ENCODE measurements at regions not wholly inside any gene's neighbourhood (a gene's known extent, or its start where the extent isn't known, plus 50 kb on each side); places are given as distances from the start of the nearest gene placed in this dataset.

DNA sequence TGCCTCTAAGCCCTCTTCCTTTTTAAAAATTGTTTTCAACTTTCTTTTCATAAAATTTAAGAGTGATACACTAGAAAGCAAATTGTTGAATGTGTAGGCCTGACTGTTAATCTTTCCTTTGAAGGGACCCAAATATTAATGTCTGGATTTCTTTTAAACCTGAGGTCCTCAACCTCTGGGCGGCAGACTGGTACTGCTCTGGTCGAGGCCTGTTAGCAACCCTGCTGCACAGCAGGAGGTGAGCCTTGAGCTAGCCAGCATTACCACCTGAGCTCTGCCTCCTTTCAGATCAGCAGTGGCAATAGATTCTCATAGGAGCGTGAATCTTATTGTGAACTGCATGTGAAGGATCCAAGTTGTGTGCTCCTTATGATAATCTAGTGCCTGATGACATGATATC, 191.2 kb downstream of the MANEA start:
- 31 to 37% methylated on average over 3 of the region's 3 CpGs for WGBS, 2 donors
- Histone ChIP-seq H3K9me3 (no peaks in the 10 kb centered on the region), H3K36me3 (no peaks in the 10 kb centered on the region), H3K4me1 (no peaks in the 10 kb centered on the region), H3K27ac (no peak overlapping the region), H3K27me3 (no peaks in the 10 kb centered on the region), H3K4me3 (no peak overlapping the region)
- no peak for DNase-seq (ENCODE audit: low spot score in 2 of 2)
- TF ChIP-seq POLR2A (IDR thresholded peaks at IDR 0.05) (no peak), EP300 (IDR thresholded peaks at IDR 0.05) (no peak)
- TF ChIP-seq, protein P1, sequence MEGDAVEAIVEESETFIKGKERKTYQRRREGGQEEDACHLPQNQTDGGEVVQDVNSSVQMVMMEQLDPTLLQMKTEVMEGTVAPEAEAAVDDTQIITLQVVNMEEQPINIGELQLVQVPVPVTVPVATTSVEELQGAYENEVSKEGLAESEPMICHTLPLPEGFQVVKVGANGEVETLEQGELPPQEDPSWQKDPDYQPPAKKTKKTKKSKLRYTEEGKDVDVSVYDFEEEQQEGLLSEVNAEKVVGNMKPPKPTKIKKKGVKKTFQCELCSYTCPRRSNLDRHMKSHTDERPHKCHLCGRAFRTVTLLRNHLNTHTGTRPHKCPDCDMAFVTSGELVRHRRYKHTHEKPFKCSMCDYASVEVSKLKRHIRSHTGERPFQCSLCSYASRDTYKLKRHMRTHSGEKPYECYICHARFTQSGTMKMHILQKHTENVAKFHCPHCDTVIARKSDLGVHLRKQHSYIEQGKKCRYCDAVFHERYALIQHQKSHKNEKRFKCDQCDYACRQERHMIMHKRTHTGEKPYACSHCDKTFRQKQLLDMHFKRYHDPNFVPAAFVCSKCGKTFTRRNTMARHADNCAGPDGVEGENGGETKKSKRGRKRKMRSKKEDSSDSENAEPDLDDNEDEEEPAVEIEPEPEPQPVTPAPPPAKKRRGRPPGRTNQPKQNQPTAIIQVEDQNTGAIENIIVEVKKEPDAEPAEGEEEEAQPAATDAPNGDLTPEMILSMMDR (IDR thresholded peaks at IDR 0.05): no peak

DNA sequence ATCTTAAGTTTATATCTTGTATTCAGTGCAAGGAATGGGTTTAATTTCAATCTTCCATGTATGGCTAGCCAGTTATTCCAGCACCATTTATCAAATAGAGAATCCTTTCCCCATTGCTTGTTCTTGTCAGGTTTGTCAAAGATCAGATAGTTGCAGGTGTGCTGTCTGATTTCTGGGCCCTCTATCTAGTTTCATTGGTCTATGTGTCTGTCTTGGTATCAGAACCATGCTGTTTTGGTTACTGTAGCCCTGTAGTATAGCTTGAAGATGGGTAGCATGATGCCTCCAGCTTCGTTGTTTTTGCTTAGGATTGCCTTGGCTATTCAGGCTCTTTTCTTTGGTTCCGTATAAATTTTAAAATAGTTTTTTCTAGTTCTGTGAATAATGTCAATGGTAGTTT, 200.0 kb downstream of the MANEA start:
- Histone ChIP-seq H3K27ac (no peak overlapping the region), H3K4me3 (no peak overlapping the region), H3K36me3 (no peaks in the 10 kb centered on the region), H3K27me3 (no peaks in the 10 kb centered on the region), H3K4me1 (no peaks in the 10 kb centered on the region), H3K9me3 (no peaks in the 10 kb centered on the region)
- DNase-seq (ENCODE audit: low spot score in 2 of 2): no peak
- WGBS, 2 donors: 83 to 98% methylated on average over 2 of the region's 2 CpGs
- TF ChIP-seq EP300 (IDR thresholded peaks at IDR 0.05): no peak
- TF ChIP-seq, protein P1 (IDR thresholded peaks at IDR 0.05): no peak
- TF ChIP-seq POLR2A (IDR thresholded peaks at IDR 0.05): no peak

DNA sequence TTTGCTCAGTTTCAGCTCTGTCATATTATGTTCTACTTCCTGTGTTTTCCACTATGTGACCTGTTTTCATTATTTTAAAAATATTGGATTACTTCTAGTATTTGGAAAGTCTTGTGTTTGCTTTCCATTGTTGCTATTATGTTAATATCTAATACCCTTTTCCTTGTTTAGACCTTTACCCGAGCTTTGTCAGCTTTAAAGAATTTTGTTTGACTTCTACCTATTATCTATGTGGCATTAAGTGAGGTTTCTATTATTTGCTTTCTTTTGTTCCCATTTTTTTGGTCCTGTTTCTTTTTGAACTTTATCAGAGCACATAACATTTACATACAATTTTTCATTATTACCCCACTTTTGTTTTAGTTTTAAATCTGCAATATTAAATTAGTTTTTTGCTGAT, 202.7 kb downstream of the MANEA start:
- Histone ChIP-seq H3K36me3 (no peaks in the 10 kb centered on the region), H3K27ac (no peak overlapping the region), H3K27me3 (no peaks in the 10 kb centered on the region), H3K4me3 (no peak overlapping the region), H3K4me1 (no peaks in the 10 kb centered on the region), H3K9me3 (no peaks in the 10 kb centered on the region)
- no peak for DNase-seq (ENCODE audit: low spot score in 2 of 2)
- WGBS, 2 donors: 56 to 75% methylated on average over 1 of the region's 1 CpG
- TF ChIP-seq, protein P1 (IDR thresholded peaks at IDR 0.05): no peak
- no peak for TF ChIP-seq EP300 (IDR thresholded peaks at IDR 0.05)
- no peak for TF ChIP-seq POLR2A (IDR thresholded peaks at IDR 0.05)

DNA sequence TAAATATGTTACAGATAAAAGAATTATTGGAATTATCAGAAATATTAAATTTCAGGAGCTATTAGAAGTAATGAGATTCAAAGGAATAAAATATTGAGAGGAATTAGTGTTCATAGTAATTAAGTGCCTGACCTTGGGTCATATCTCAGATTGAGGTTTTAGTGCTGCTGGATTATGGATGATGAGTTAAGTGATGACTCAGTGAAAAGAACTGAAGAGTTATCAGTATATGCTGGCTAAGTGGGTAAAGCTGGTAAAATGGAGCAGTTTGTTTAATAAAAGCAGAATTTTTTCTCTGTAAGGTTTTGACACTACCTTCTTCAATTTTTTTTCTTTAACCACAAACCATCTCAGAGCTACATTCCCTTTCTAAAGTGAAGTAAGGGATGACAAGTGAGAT, 206.7 kb downstream of the MANEA start:
- no peak overlapping the region for H3K4me3 ChIP-seq
- H3K27me3 ChIP-seq: no peaks in the 10 kb centered on the region
- no peaks in the 10 kb centered on the region for H3K9me3 ChIP-seq
- H3K27ac ChIP-seq: no peak overlapping the region
- no peak for DNase-seq (ENCODE audit: low spot score in 2 of 2)
- H3K36me3 ChIP-seq: no peaks in the 10 kb centered on the region
- TF ChIP-seq POLR2A (IDR thresholded peaks at IDR 0.05): no peak
- no peak for TF ChIP-seq EP300 (IDR thresholded peaks at IDR 0.05)
- TF ChIP-seq, protein P1 (IDR thresholded peaks at IDR 0.05): no peak
- H3K4me1 ChIP-seq: no peaks in the 10 kb centered on the region

DNA sequence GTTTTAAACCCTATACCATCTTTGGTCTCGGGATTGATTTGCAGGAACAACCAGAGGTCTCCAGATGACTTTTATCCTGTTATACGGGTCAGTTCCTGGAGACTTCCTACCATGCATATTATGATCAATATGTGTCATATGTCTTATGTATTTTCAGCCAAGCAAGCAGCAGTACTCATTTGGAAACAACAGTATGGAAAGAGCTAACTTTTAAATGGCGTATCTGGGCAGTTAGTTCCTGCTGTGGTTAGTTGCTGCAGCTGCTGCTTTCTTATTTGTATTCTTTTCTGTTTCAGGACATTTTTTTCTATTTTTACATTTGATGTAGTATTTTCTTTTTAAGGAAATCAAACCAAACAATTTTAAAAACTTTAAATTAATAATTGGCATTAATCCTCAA, 207.5 kb downstream of the MANEA start:
- no peak for TF ChIP-seq POLR2A (IDR thresholded peaks at IDR 0.05)
- TF ChIP-seq, protein P1 (IDR thresholded peaks at IDR 0.05): no peak
- TF ChIP-seq EP300 (IDR thresholded peaks at IDR 0.05): no peak
- DNase-seq (ENCODE audit: low spot score in 2 of 2): no peak
- Histone ChIP-seq H3K4me3 (no peak overlapping the region), H3K27ac (no peak overlapping the region), H3K36me3 (no peaks in the 10 kb centered on the region), H3K4me1 (no peaks in the 10 kb centered on the region), H3K27me3 (no peaks in the 10 kb centered on the region), H3K9me3 (no peaks in the 10 kb centered on the region)
- WGBS, 2 donors: 83 to 84% methylated on average over 3 of the region's 3 CpGs
